ENCODE measurements at regions not wholly inside any gene's neighbourhood (a gene's known extent, or its start where the extent isn't known, plus 50 kb on each side); places are given as distances from the start of the nearest gene placed in this dataset.

DNA sequence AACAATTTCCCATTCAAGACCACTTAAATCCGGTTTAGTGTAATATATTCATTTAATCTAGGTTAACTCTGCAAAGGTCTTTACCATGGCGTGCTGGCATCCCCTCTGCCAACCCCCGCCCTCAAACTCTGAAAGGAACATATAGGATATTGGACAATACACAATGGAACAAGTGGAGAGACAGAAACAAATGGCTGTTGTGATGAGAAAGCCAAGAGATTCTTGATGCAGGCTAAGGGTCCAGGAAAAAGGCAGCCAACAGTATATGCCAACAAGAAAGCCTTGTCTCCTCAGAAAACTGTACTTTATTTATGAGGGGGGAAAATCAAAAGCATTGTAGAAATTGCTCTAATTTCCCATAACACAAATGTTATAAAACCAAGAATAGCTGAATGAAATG lies 407.3 kb upstream of the SGCG start:
- Histone ChIP-seq H2AFZ (ENCODE audit: low read length) (no peak overlapping the region), H3K27me3 (ENCODE audit: control insufficient read depth, insufficient read depth, low read length) (no peaks in the 10 kb centered on the region), H3K9ac (ENCODE audit: insufficient read depth, low read length) (no peak overlapping the region), H4K20me1 (ENCODE audit: control insufficient read depth, extremely low read depth, insufficient read depth, low read length) (no peaks in the 10 kb centered on the region), H3K9me3 (ENCODE audit: control insufficient read depth, insufficient read depth, low read depth, low read length) (no peaks in the 10 kb centered on the region), H3K27ac (ENCODE audit: insufficient read depth, low read length) (no peak overlapping the region), H3K79me2 (ENCODE audit: control insufficient read depth, insufficient read depth, low read length) (no peaks in the 10 kb centered on the region), H3K4me3 (replicated peaks in 1 of 4; ENCODE audit: control extremely low read depth in 1 of 4, insufficient read depth in 1 of 4, low read depth in 3 of 4, low read length in 4 of 4) (no peak overlapping the region), H3K4me2 (ENCODE audit: extremely low read depth, insufficient read depth, low read length) (no peak overlapping the region), H3K36me3 (ENCODE audit: control insufficient read depth, insufficient read depth, low read length) (no peaks in the 10 kb centered on the region), H3K4me1 (ENCODE audit: control insufficient read depth, extremely low read depth, insufficient read depth, low read length) (no peaks in the 10 kb centered on the region)
- DNase-seq (ENCODE audit: low read depth in 2 of 2): no peak
- TF ChIP-seq, protein P1, sequence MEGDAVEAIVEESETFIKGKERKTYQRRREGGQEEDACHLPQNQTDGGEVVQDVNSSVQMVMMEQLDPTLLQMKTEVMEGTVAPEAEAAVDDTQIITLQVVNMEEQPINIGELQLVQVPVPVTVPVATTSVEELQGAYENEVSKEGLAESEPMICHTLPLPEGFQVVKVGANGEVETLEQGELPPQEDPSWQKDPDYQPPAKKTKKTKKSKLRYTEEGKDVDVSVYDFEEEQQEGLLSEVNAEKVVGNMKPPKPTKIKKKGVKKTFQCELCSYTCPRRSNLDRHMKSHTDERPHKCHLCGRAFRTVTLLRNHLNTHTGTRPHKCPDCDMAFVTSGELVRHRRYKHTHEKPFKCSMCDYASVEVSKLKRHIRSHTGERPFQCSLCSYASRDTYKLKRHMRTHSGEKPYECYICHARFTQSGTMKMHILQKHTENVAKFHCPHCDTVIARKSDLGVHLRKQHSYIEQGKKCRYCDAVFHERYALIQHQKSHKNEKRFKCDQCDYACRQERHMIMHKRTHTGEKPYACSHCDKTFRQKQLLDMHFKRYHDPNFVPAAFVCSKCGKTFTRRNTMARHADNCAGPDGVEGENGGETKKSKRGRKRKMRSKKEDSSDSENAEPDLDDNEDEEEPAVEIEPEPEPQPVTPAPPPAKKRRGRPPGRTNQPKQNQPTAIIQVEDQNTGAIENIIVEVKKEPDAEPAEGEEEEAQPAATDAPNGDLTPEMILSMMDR (conservative IDR thresholded peaks at IDR 0.05 in 1 of 2, IDR thresholded peaks at IDR 0.05 in 1 of 2; ENCODE audit: low read depth in 1 of 2, low read length in 2 of 2): no peak
- no peak for TF ChIP-seq EZH2 (IDR thresholded peaks at IDR 0.05; ENCODE audit: low read length, missing control alignments)

DNA sequence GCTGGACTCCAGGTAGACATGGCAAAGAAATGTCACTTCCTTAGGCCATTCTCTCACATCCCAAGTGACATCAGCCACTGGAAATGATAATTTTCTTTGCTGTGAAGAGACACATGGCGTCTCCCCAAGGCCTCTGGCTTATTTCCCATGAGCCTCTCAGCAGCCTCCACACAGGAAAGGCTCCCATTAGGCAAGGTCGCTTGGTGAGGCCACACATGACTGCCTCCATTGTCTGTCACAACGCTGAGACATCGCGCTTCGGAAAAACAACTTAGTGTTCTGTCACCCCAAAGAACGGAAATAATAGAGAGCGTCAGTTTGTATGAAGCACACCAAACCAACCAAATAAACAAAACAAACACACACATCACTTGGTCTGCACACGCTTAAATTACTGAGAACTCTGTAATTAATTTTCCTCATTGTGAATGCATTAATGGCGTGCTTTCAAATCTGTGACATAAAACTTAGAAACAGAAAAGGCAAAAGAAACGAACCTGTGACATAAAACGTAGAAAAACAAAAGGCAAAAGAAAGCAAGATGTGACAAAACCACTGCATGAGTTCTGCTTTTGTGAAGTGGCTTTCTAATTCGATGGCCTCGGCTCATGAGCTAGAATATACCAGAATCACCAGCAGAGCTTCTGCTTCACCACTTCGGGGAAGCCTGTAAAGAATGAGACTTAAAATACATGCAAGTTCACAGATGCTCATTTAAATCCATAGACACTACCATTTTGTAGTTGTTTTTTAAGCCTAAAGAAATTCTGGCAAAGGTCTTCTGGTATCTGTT lies 404.2 kb upstream of the SGCG start:
- H4K20me1 ChIP-seq (ENCODE audit: control insufficient read depth, extremely low read depth, insufficient read depth, low read length): no peaks in the 10 kb centered on the region
- no peak overlapping the region for H3K9ac ChIP-seq (ENCODE audit: insufficient read depth, low read length)
- no peak overlapping the region for H3K4me3 ChIP-seq (replicated peaks in 1 of 4; ENCODE audit: control extremely low read depth in 1 of 4, insufficient read depth in 1 of 4, low read depth in 3 of 4, low read length in 4 of 4)
- no peak for DNase-seq (ENCODE audit: low read depth in 2 of 2)
- no peak overlapping the region for H3K27ac ChIP-seq (ENCODE audit: insufficient read depth, low read length)
- H3K4me2 ChIP-seq (ENCODE audit: extremely low read depth, insufficient read depth, low read length): no peak overlapping the region
- H3K27me3 ChIP-seq (ENCODE audit: control insufficient read depth, insufficient read depth, low read length): no peaks in the 10 kb centered on the region
- H3K79me2 ChIP-seq (ENCODE audit: control insufficient read depth, insufficient read depth, low read length): no peaks in the 10 kb centered on the region
- no peak for TF ChIP-seq EZH2 (IDR thresholded peaks at IDR 0.05; ENCODE audit: low read length, missing control alignments)
- TF ChIP-seq, protein P1 (conservative IDR thresholded peaks at IDR 0.05 in 1 of 2, IDR thresholded peaks at IDR 0.05 in 1 of 2; ENCODE audit: low read depth in 1 of 2, low read length in 2 of 2): no peak
- no peaks in the 10 kb centered on the region for H3K4me1 ChIP-seq (ENCODE audit: control insufficient read depth, extremely low read depth, insufficient read depth, low read length)
- H3K9me3 ChIP-seq (ENCODE audit: control insufficient read depth, insufficient read depth, low read depth, low read length): no peaks in the 10 kb centered on the region
- H3K36me3 ChIP-seq (ENCODE audit: control insufficient read depth, insufficient read depth, low read length): no peaks in the 10 kb centered on the region
- no peak overlapping the region for H2AFZ ChIP-seq (ENCODE audit: low read length)

DNA sequence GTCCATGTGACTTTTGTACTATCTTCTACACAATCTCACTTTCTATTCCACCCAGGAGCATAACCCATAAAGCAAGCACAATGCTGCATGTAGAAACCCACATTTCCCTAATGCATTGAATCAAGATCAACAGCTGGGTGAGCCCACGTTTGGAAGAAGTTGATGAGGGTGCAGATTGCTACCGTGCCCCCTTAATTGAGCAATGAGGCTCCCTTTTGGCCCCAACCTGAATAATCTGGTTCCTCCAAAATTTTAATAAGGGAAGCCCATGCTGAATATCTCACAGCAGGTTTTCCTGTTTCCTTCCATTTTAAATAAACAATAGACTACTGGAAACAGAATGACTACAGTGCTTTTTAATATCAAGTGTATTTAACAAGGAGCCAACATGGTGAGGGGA lies 403.6 kb upstream of the SGCG start:
- Histone ChIP-seq H4K20me1 (ENCODE audit: control insufficient read depth, extremely low read depth, insufficient read depth, low read length) (no peaks in the 10 kb centered on the region), H3K9ac (ENCODE audit: insufficient read depth, low read length) (no peak overlapping the region), H3K79me2 (ENCODE audit: control insufficient read depth, insufficient read depth, low read length) (no peaks in the 10 kb centered on the region), H3K36me3 (ENCODE audit: control insufficient read depth, insufficient read depth, low read length) (no peaks in the 10 kb centered on the region), H3K4me1 (ENCODE audit: control insufficient read depth, extremely low read depth, insufficient read depth, low read length) (no peaks in the 10 kb centered on the region), H3K4me2 (ENCODE audit: extremely low read depth, insufficient read depth, low read length) (no peak overlapping the region), H3K27ac (ENCODE audit: insufficient read depth, low read length) (no peak overlapping the region), H3K27me3 (ENCODE audit: control insufficient read depth, insufficient read depth, low read length) (no peaks in the 10 kb centered on the region), H3K9me3 (ENCODE audit: control insufficient read depth, insufficient read depth, low read depth, low read length) (no peaks in the 10 kb centered on the region), H2AFZ (ENCODE audit: low read length) (no peak overlapping the region), H3K4me3 (replicated peaks in 1 of 4; ENCODE audit: control extremely low read depth in 1 of 4, insufficient read depth in 1 of 4, low read depth in 3 of 4, low read length in 4 of 4) (no peak overlapping the region)
- no peak for TF ChIP-seq EZH2 (IDR thresholded peaks at IDR 0.05; ENCODE audit: low read length, missing control alignments)
- TF ChIP-seq, protein P1 (conservative IDR thresholded peaks at IDR 0.05 in 1 of 2, IDR thresholded peaks at IDR 0.05 in 1 of 2; ENCODE audit: low read depth in 1 of 2, low read length in 2 of 2): no peak
- DNase-seq (ENCODE audit: low read depth in 2 of 2): no peak
